Endodermal cell (in vitro differentiated cells): ENCODE measurements at regions not wholly inside any gene's neighbourhood (a gene's known extent, or its start where the extent isn't known, plus 50 kb on each side); places are given as distances from the start of the nearest gene placed in this dataset.

Experiments used
- DNase-seq: peaks from one replicate; pipeline ENCODE4 v3.0.0-alpha.2; 2017
- H3K27ac ChIP-seq: 2 replicates; pipeline ENCODE4 v1.5.1; 2013; ENCODE audit warnings: mild to moderate bottlenecking, low read depth, low read length, moderate library complexity
- H3K27me3 ChIP-seq: 2 replicates; pipeline ENCODE4 v1.6.1; 2013; ENCODE audit warnings: mild to moderate bottlenecking, low read length, moderate library complexity; ENCODE audit not compliant: insufficient read depth, control insufficient read depth, poor library complexity, severe bottlenecking
- H3K36me3 ChIP-seq: 2 replicates; pipeline ENCODE4 v1.7.0; 2013; ENCODE audit warnings: mild to moderate bottlenecking, low read length, moderate library complexity; ENCODE audit not compliant: control insufficient read depth, insufficient read depth
- H3K4me1 ChIP-seq: one replicate; pipeline ENCODE4 v1.7.0; 2013; ENCODE audit warnings: low read length; ENCODE audit not compliant: control insufficient read depth, insufficient read depth
- H3K4me3 ChIP-seq: 2 replicates; pipeline ENCODE4 v1.5.1; 2013; ENCODE audit warnings: mild to moderate bottlenecking, low read length, moderate library complexity
- H3K9ac ChIP-seq: 2 replicates; pipeline ENCODE4 v1.6.1; 2013; ENCODE audit warnings: mild to moderate bottlenecking, low read length, moderate library complexity; ENCODE audit not compliant: poor library complexity, severe bottlenecking; ENCODE audit errors: extremely low read depth
- H3K9me3 ChIP-seq: 2 replicates; pipeline ENCODE4 v1.6.1; 2013; ENCODE audit warnings: mild to moderate bottlenecking, low read length, moderate library complexity; ENCODE audit not compliant: control insufficient read depth
- H3K27ac Mint-ChIP-seq: 2 replicates; pipeline ENCODE4 v1.8.0; 2020; ENCODE audit warnings: mixed read lengths
- H3K27me3 Mint-ChIP-seq: 2 replicates; pipeline ENCODE4 v1.8.0; 2021; ENCODE audit warnings: mild to moderate bottlenecking, mixed read lengths; ENCODE audit not compliant: insufficient read depth
- H3K36me3 Mint-ChIP-seq: 2 replicates; pipeline ENCODE4 v1.8.0; 2020; ENCODE audit warnings: low read depth, mixed read lengths
- H3K4me1 Mint-ChIP-seq: 2 replicates; pipeline ENCODE4 v1.8.0; 2020; ENCODE audit warnings: mixed read lengths
- H3K4me3 Mint-ChIP-seq: 2 replicates; pipeline ENCODE4 v1.8.0; 2020; ENCODE audit warnings: mild to moderate bottlenecking, moderate library complexity, mixed read lengths
- H3K9me3 Mint-ChIP-seq: 2 replicates; pipeline ENCODE4 v1.8.0; 2020; ENCODE audit warnings: mild to moderate bottlenecking, mixed read lengths
- CTCF ChIP-seq: fragments of 200-600 bp; sonication (generic); conservative IDR thresholded peaks from 2 replicates; pipeline ENCODE4 v1.5.0; 2021; ENCODE audit warnings: antibody characterized with exemption, mild to moderate bottlenecking
- WGBS, 2 experiments: methylation state at CpG; one replicate each; pipeline versions ENCODE4 v1.1.5 to v1.1.7; 2013; ENCODE audit warnings: missing lambda C conversion rate in 2 of 2, mixed read lengths in 1 of 2; ENCODE audit not compliant: insufficient coverage in 1 of 2, insufficient read length in 1 of 2; 5-methylcytosine and 5-hydroxymethylcytosine counted together

GRCh38 chr18:56127322-56128099, 510.9 kb downstream of the TXNL1 start:
- H3K9me3 ChIP-seq: no peaks in the 10 kb centered on the region
- no peak overlapping the region for H3K4me3 ChIP-seq
- H3K4me1 ChIP-seq: no peaks in the 10 kb centered on the region
- H3K27ac ChIP-seq: no peak overlapping the region
- H3K36me3 ChIP-seq: no peaks in the 10 kb centered on the region
- no peak overlapping the region for H3K27ac Mint-ChIP-seq
- H3K36me3 Mint-ChIP-seq: no peaks in the 10 kb centered on the region
- H3K9ac ChIP-seq: no peak overlapping the region
- H3K9me3 Mint-ChIP-seq: no peaks in the 10 kb centered on the region
- H3K4me1 Mint-ChIP-seq: peaks cover 7% of the 10 kb centered on the region
- no peak for DNase-seq
- peaks cover 1% of the 10 kb centered on the region for H3K27me3 Mint-ChIP-seq
- H3K4me3 Mint-ChIP-seq: no peak overlapping the region
- TF ChIP-seq CTCF: no peak
- H3K27me3 ChIP-seq: no peaks in the 10 kb centered on the region
- WGBS, 2 experiments: 94 to 96% methylated on average over 2 to 5 of the region's 5 CpGs

- Histone ChIP-seq H3K9ac (no peak overlapping the region), H3K4me3 (no peak overlapping the region), H3K4me1 (no peaks in the 10 kb centered on the region), H3K9me3 (no peaks in the 10 kb centered on the region), H3K27ac (no peak overlapping the region), H3K27me3 (no peaks in the 10 kb centered on the region), H3K36me3 (no peaks in the 10 kb centered on the region)
- peaks cover 1% of the 10 kb centered on the region for H3K27me3 Mint-ChIP-seq
- H3K4me3 Mint-ChIP-seq: no peak overlapping the region
- no peak for TF ChIP-seq CTCF
- no peak overlapping the region for H3K27ac Mint-ChIP-seq
- no peak for DNase-seq
- WGBS, 2 experiments: 92 to 94% methylated on average over 2 of the region's 2 CpGs
- no peaks in the 10 kb centered on the region for H3K9me3 Mint-ChIP-seq
- peaks cover 7% of the 10 kb centered on the region for H3K4me1 Mint-ChIP-seq
- H3K36me3 Mint-ChIP-seq: no peaks in the 10 kb centered on the region
Measured at GRCh38 chr18:56124186-56124585, 514.2 kb downstream of the TXNL1 start.

GRCh38 chr18:56121669-56122068, 516.7 kb downstream of the TXNL1 start:
- no peak overlapping the region for H3K27ac Mint-ChIP-seq
- no peaks in the 10 kb centered on the region for H3K27me3 Mint-ChIP-seq
- H3K36me3 Mint-ChIP-seq: no peaks in the 10 kb centered on the region
- Histone ChIP-seq H3K9me3 (no peaks in the 10 kb centered on the region), H3K4me3 (no peak overlapping the region), H3K27me3 (no peaks in the 10 kb centered on the region), H3K9ac (no peak overlapping the region), H3K4me1 (peaks cover under 1% of the 10 kb centered on the region), H3K36me3 (no peaks in the 10 kb centered on the region), H3K27ac (no peak overlapping the region)
- H3K9me3 Mint-ChIP-seq: no peaks in the 10 kb centered on the region
- WGBS, 2 experiments: 80 to 96% methylated on average over 1 of the region's 1 CpG
- H3K4me3 Mint-ChIP-seq: no peak overlapping the region
- TF ChIP-seq CTCF: no peak
- DNase-seq: no peak
- peaks cover 8% of the 10 kb centered on the region for H3K4me1 Mint-ChIP-seq
